ENCODE measurements at regions not wholly inside any gene's neighbourhood (a gene's known extent, or its start where the extent isn't known, plus 50 kb on each side); places are given as distances from the start of the nearest gene placed in this dataset.

DNA sequence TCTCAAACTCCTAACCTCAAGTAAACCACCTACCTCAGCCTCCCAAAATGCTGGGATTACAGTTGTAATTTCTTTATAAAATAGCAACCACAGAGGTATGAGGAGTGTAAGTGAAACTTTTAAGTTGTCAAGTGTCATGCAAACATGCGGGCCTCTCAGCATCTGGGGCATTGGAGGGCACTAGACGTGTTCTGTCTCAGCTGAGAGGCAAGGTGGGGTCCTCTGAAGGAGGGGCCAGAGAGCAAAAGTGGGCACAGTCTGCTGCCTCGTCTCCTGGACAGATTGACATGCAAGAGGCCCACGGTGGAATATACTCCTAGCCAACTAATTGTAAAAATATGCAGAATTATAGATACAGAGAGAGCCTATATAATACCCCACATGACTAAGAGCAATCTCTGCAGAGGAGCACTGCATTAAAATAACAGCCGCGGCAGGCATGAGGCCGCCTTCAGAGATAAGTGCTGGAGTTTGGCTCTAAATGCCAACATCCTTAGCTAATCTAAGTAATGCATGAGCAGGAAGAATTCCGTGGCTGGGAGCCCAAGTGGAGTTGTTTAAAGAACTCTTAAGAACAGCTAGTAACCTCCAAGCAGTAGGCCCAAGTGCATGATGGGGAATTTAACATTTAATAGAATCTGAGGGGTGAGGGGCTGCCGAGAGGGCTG is 87.8 kb upstream of the RNU6-1 start:
- TF ChIP-seq, protein P1, sequence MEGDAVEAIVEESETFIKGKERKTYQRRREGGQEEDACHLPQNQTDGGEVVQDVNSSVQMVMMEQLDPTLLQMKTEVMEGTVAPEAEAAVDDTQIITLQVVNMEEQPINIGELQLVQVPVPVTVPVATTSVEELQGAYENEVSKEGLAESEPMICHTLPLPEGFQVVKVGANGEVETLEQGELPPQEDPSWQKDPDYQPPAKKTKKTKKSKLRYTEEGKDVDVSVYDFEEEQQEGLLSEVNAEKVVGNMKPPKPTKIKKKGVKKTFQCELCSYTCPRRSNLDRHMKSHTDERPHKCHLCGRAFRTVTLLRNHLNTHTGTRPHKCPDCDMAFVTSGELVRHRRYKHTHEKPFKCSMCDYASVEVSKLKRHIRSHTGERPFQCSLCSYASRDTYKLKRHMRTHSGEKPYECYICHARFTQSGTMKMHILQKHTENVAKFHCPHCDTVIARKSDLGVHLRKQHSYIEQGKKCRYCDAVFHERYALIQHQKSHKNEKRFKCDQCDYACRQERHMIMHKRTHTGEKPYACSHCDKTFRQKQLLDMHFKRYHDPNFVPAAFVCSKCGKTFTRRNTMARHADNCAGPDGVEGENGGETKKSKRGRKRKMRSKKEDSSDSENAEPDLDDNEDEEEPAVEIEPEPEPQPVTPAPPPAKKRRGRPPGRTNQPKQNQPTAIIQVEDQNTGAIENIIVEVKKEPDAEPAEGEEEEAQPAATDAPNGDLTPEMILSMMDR (tag by site-specific recombination; IDR thresholded peaks at IDR 0.05): no peak
- TF ChIP-seq, protein P2, sequence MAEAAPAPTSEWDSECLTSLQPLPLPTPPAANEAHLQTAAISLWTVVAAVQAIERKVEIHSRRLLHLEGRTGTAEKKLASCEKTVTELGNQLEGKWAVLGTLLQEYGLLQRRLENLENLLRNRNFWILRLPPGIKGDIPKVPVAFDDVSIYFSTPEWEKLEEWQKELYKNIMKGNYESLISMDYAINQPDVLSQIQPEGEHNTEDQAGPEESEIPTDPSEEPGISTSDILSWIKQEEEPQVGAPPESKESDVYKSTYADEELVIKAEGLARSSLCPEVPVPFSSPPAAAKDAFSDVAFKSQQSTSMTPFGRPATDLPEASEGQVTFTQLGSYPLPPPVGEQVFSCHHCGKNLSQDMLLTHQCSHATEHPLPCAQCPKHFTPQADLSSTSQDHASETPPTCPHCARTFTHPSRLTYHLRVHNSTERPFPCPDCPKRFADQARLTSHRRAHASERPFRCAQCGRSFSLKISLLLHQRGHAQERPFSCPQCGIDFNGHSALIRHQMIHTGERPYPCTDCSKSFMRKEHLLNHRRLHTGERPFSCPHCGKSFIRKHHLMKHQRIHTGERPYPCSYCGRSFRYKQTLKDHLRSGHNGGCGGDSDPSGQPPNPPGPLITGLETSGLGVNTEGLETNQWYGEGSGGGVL (tag by site-specific recombination; IDR thresholded peaks at IDR 0.05): no peak
- TF ChIP-seq ZNF221 (tag by site-specific recombination; IDR thresholded peaks at IDR 0.05; ENCODE audit: borderline replicate concordance): no peak
- no peak for TF ChIP-seq ZNF24 (tag by site-specific recombination; IDR thresholded peaks at IDR 0.05)
- no peak for TF ChIP-seq ZFHX2 (tag by site-specific recombination; conservative IDR thresholded peaks at IDR 0.05)
- TF ChIP-seq ZNF707 (tag by site-specific recombination; IDR thresholded peaks at IDR 0.05): no peak

Measured in HEK293 (cell line).